ENCODE measurements at regions not wholly inside any gene's neighbourhood (a gene's known extent, or its start where the extent isn't known, plus 50 kb on each side); places are given as distances from the start of the nearest gene placed in this dataset.

GRCh38 chr5:126104341-126104740, 318.9 kb upstream of the GRAMD2B start:
- H3K27me3 ChIP-seq: no peaks in the 10 kb centered on the region
- no peak for TF ChIP-seq POLR2A (IDR thresholded peaks at IDR 0.05)
- intact Hi-C loops (cut with DNase I): no loop called here

GRCh38 chr5:126104951-126105350, 318.3 kb upstream of the GRAMD2B start:
- peak overlapping the region in 1 of 5 donors; percentile 24 for H3K27ac ChIP-seq
- intact Hi-C loops (cut with DNase I): no loop called here
- H3K27me3 ChIP-seq: no peaks in the 10 kb centered on the region
- 0% methylated on average over 1 of the region's 1 CpG; no CpG with 5 or more reads in 1 of the 4 donors for WGBS, 4 donors
- no peaks in the 10 kb centered on the region for H3K9me3 ChIP-seq (replicated peaks in 1 of 3)
- DNase-seq: peak in 3 of 7 donors; percentile 7 to 22 (median 16)
- H3K4me3 ChIP-seq: no peak overlapping the region
- H3K36me3 ChIP-seq (replicated peaks in 1 of 2): no peaks in the 10 kb centered on the region
- H3K4me1 ChIP-seq (replicated peaks in 1 of 2): peaks cover 0 to 5% of the 10 kb centered on the region in 2 donors
- TF ChIP-seq CTCF (IDR thresholded peaks at IDR 0.05): no peak
- no peak for TF ChIP-seq POLR2A (IDR thresholded peaks at IDR 0.05)

More at GRCh38 chr5:126104341-126104740, 318.9 kb upstream of the GRAMD2B start:
- H3K4me1 ChIP-seq (replicated peaks in 1 of 2): peaks cover 0 to 5% of the 10 kb centered on the region in 2 donors
- H3K9me3 ChIP-seq (replicated peaks in 1 of 3): no peaks in the 10 kb centered on the region
- peak overlapping the region in 1 of 5 donors; percentile 24 for H3K27ac ChIP-seq
- no peaks in the 10 kb centered on the region for H3K36me3 ChIP-seq (replicated peaks in 1 of 2)
- no peak for DNase-seq
- H3K4me3 ChIP-seq: no peak overlapping the region

DNA sequence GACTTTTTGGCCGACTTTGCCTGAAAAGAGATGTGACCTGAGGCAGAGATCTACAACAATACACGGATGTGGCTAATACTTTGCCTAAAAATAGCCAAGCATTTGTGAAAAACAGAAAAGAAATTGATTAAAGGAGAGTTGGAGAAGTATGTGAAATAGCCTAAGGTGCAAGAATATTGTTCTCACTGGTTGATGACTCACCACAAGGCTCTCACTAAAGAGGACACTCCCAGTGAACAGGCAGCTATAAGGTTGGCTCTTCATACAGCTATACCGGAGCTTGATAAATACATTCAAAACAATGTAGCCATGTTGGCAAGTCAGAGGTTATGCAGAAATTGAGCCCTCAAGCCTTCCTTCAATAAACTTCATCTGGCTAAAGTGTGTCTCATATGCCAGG, 317.2 kb upstream of the GRAMD2B start:
- TF ChIP-seq POLR2A (IDR thresholded peaks at IDR 0.05) (no peak), CTCF (IDR thresholded peaks at IDR 0.05) (no peak)
- intact Hi-C loops (cut with DNase I): no loop called here
- 81 to 87% (median 85%) methylated on average over 3 of the region's 3 CpGs for WGBS, 4 donors
- DNase-seq: no peak
- Histone ChIP-seq H3K27ac (no peak overlapping the region), H3K27me3 (no peaks in the 10 kb centered on the region), H3K9me3 (replicated peaks in 1 of 3) (no peaks in the 10 kb centered on the region), H3K4me3 (no peak overlapping the region), H3K36me3 (replicated peaks in 1 of 2) (no peaks in the 10 kb centered on the region), H3K4me1 (replicated peaks in 1 of 2) (peaks cover 0 to 5% of the 10 kb centered on the region in 2 donors)

- intact Hi-C loops (cut with DNase I): no loop called here
- peaks cover 0 to 5% of the 10 kb centered on the region in 2 donors for H3K4me1 ChIP-seq (replicated peaks in 1 of 2)
- no peak overlapping the region for H3K27ac ChIP-seq
- H3K27me3 ChIP-seq: no peaks in the 10 kb centered on the region
- H3K9me3 ChIP-seq (replicated peaks in 1 of 3): no peaks in the 10 kb centered on the region
- H3K4me3 ChIP-seq: no peak overlapping the region
- no peak for DNase-seq
- no peaks in the 10 kb centered on the region for H3K36me3 ChIP-seq (replicated peaks in 1 of 2)
- WGBS, 4 donors: 91 to 96% (median 95%) methylated on average over 2 of the region's 2 CpGs
- TF ChIP-seq POLR2A (IDR thresholded peaks at IDR 0.05) (no peak), CTCF (IDR thresholded peaks at IDR 0.05) (no peak)
These were observed 315.8 kb upstream of the GRAMD2B start for GRCh38 chr5:126107381-126107780.

DNA sequence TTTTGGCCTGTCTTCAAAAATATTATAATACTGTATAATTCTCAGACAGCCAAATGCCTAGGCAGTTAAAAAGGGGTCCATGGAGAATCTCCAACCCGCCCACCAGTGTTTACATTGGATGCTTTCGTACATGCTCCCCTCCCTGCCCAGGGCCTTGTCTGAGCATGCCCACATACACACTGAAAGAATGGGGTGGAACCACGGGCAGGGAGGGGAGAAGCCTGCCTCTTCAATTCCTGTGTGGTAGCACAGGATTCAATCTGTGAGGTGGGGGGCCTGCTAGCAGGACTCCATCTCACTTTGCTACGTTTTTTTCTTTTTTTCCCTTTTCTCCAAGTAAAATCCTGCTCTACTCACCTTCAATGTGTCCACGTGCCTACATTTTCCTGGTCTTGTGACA, 314.7 kb upstream of the GRAMD2B start:
- no peaks in the 10 kb centered on the region for H3K27me3 ChIP-seq
- H3K36me3 ChIP-seq (replicated peaks in 1 of 2): no peaks in the 10 kb centered on the region
- WGBS, 4 donors: 70 to 80% (median 78%) methylated on average over 5 of the region's 5 CpGs
- peaks cover 0 to 5% of the 10 kb centered on the region in 2 donors for H3K4me1 ChIP-seq (replicated peaks in 1 of 2)
- no peak overlapping the region for H3K27ac ChIP-seq
- TF ChIP-seq POLR2A (IDR thresholded peaks at IDR 0.05) (no peak), CTCF (IDR thresholded peaks at IDR 0.05) (no peak)
- intact Hi-C loops (cut with DNase I): no loop called here
- H3K4me3 ChIP-seq: no peak overlapping the region
- no peak for DNase-seq
- H3K9me3 ChIP-seq (replicated peaks in 1 of 3): no peaks in the 10 kb centered on the region
